PC-9 (cell line): ENCODE measurements at regions not wholly inside any gene's neighbourhood (a gene's known extent, or its start where the extent isn't known, plus 50 kb on each side); places are given as distances from the start of the nearest gene placed in this dataset.

Experiments used
- BruUV-seq: library from RNA; stranded (reverse); fragments of 400-500 nt; replicated peaks from 2 replicates; lab custom pipeline; 2021; lab: Mats Ljungman, UMichigan
- CTCF ChIA-PET: fragments of 300-600 bp; sonication (Branson Sonifier 250); formaldehyde crosslinking; loops from one replicate; lab custom pipeline; 2022; ENCODE audit warnings: antibody characterized with exemption; lab: Charles Lee
- POLR2A ChIA-PET: fragments of 300-600 bp; sonication (Branson Sonifier 250); formaldehyde crosslinking; loops from one replicate; lab custom pipeline; 2022; ENCODE audit warnings: antibody characterized with exemption; ENCODE audit not compliant: unreplicated experiment; lab: Charles Lee
- DNase-seq, 2 experiments: peaks; one replicate each; pipeline versions ENCODE4 v3.0.0 to v3.0.0-alpha.2; 2015 to 2022; ENCODE audit warnings: mixed read lengths in 1 of 2
- H2AFZ ChIP-seq: fragments of 200-600 bp; sonication (generic); 2 replicates; pipeline ENCODE4 v1.8.1; 2017; ENCODE audit warnings: antibody characterized with exemption
- H3F3A ChIP-seq: fragments of 200-600 bp; sonication (generic); 2 replicates; pipeline ENCODE4 v1.8.1; 2017; ENCODE audit warnings: antibody characterized with exemption, mild to moderate bottlenecking, low read depth; ENCODE audit not compliant: insufficient read depth
- H3K27ac ChIP-seq: fragments of 200-600 bp; sonication (generic); 2 replicates; pipeline ENCODE4 v1.6.1; 2016; ENCODE audit warnings: mixed run types
- H3K27me3 ChIP-seq: fragments of 200-600 bp; sonication (generic); 2 replicates; pipeline ENCODE4 v1.6.1; 2016; ENCODE audit warnings: low read depth, mixed run types; ENCODE audit not compliant: insufficient read depth
- H3K36me3 ChIP-seq: fragments of 200-600 bp; sonication (generic); 2 replicates; pipeline ENCODE4 v1.6.1; 2016; ENCODE audit warnings: low read depth, mixed run types
- H3K4me1 ChIP-seq: fragments of 200-600 bp; sonication (generic); replicated peaks from 2 replicates; pipeline ENCODE4 v1.6.1; 2016; ENCODE audit warnings: mixed run types; ENCODE audit not compliant: insufficient read depth
- H3K4me2 ChIP-seq: fragments of 200-600 bp; sonication (generic); 2 replicates; pipeline ENCODE4 v1.6.1; 2017; ENCODE audit warnings: mixed run types
- H3K4me3 ChIP-seq: fragments of 200-600 bp; sonication (generic); 2 replicates; pipeline ENCODE4 v1.6.1; 2016; ENCODE audit warnings: mixed run types
- H3K79me2 ChIP-seq: fragments of 200-600 bp; sonication (generic); 2 replicates; pipeline ENCODE4 v1.6.1; 2017; ENCODE audit warnings: low read depth, mixed run types
- H3K9me2 ChIP-seq: fragments of 200-600 bp; sonication (generic); 2 replicates; pipeline ENCODE4 v1.8.1; 2017; ENCODE audit warnings: mild to moderate bottlenecking; ENCODE audit not compliant: insufficient read depth
- H3K9me3 ChIP-seq: fragments of 200-600 bp; sonication (generic); 2 replicates; pipeline ENCODE4 v1.8.1; 2016; ENCODE audit warnings: low read depth; ENCODE audit not compliant: insufficient read depth
- H4K20me1 ChIP-seq: fragments of 200-600 bp; sonication (generic); 2 replicates; pipeline ENCODE4 v1.8.1; 2017; ENCODE audit not compliant: insufficient read depth
- EZH2 ChIP-seq: fragments of 200-600 bp; sonication (generic); IDR thresholded peaks from 2 replicates; pipeline ENCODE4 v1.8.0; 2017; ENCODE audit warnings: antibody characterized with exemption, low read depth
- intact Hi-C: fragments of 100-400 bp; cut with micrococcal nuclease; formaldehyde crosslinking; loops from one replicate; pipeline ENCODE4 v1.10.0; 2022; ENCODE audit not compliant: unreplicated experiment
- TF ChIP-seq, protein P1 (sequence below): fragments of 200-600 bp; sonication (generic); conservative IDR thresholded peaks from 2 replicates; pipeline ENCODE4 v1.6.1; 2017; ENCODE audit warnings: mixed run types, antibody characterized with exemption, mild to moderate bottlenecking, moderate library complexity

DNA sequence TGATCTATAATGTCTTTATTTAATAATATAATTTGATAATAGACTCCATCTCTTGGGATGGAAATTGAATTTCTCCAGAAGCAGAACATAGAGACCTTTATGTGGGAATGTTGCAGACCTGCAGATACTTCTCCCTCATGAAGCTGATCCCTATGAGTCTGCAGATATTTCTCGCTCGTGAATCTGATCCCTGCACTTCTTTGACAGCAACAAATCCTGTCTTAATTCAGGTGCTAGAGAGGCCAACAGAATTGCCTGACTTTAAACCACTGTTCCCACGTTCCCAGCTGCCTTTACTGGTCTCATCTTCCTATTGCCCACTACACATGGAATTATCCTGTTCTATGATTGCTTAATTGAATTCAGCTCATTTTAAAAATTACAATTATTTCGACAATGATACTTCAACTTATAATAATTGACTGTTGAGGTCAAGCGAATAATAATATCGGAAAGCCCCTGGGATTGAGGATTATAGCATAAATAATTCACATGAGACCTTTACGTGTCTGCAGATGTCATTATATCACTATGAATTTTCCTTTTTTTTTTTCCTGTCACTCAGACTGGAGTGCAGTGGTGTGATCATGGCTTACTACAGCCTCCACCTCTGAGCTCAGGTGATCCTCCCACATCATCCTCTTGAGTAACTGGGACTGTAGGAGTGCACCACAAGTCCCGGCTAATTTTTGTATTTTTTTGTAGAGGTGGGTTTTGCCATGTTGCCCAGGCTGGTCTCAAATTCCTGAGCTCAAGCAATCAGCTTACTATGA, 486.4 kb upstream of the ADARB2 start:
- POLR2A ChIA-PET, result no interaction called here
- CTCF ChIA-PET, result no interaction called here

GRCh38 chr10:2222631-2223030, 485.3 kb upstream of the ADARB2 start:
- CTCF ChIA-PET, result no interaction called here

More for the DNA sequence above, 486.4 kb upstream of the ADARB2 start:
- no peaks in the 10 kb centered on the region for H3F3A ChIP-seq
- H4K20me1 ChIP-seq, result no peaks in the 10 kb centered on the region
- H3K27me3 ChIP-seq, result peaks cover 32% of the 10 kb centered on the region
- no peak overlapping the region for H3K4me2 ChIP-seq
- BruUV-seq, result no TSS peak
- H3K27ac ChIP-seq, result no peak overlapping the region
- intact Hi-C loops, result no loop called here
- H3K4me1 ChIP-seq, result no peaks in the 10 kb centered on the region
- H2AFZ ChIP-seq, result no peak overlapping the region
- no peak for TF ChIP-seq EZH2
- TF ChIP-seq, protein P1, sequence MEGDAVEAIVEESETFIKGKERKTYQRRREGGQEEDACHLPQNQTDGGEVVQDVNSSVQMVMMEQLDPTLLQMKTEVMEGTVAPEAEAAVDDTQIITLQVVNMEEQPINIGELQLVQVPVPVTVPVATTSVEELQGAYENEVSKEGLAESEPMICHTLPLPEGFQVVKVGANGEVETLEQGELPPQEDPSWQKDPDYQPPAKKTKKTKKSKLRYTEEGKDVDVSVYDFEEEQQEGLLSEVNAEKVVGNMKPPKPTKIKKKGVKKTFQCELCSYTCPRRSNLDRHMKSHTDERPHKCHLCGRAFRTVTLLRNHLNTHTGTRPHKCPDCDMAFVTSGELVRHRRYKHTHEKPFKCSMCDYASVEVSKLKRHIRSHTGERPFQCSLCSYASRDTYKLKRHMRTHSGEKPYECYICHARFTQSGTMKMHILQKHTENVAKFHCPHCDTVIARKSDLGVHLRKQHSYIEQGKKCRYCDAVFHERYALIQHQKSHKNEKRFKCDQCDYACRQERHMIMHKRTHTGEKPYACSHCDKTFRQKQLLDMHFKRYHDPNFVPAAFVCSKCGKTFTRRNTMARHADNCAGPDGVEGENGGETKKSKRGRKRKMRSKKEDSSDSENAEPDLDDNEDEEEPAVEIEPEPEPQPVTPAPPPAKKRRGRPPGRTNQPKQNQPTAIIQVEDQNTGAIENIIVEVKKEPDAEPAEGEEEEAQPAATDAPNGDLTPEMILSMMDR, result no peak
- no peaks in the 10 kb centered on the region for H3K9me3 ChIP-seq
- H3K79me2 ChIP-seq, result no peaks in the 10 kb centered on the region
- no peaks in the 10 kb centered on the region for H3K9me2 ChIP-seq
- H3K36me3 ChIP-seq, result no peaks in the 10 kb centered on the region
- DNase-seq, result no peak
- H3K4me3 ChIP-seq, result no peak overlapping the region

GRCh38 chr10:2214805-2215204, 477.5 kb upstream of the ADARB2 start:
- Histone ChIP-seq H3K4me2 (no peak overlapping the region), H3K9me2 (no peaks in the 10 kb centered on the region), H2AFZ (no peak overlapping the region), H3K4me1 (no peaks in the 10 kb centered on the region), H3K36me3 (no peaks in the 10 kb centered on the region), H3K4me3 (no peak overlapping the region), H3K27me3 (no peaks in the 10 kb centered on the region), H3K27ac (no peak overlapping the region), H4K20me1 (no peaks in the 10 kb centered on the region), H3K9me3 (no peaks in the 10 kb centered on the region), H3K79me2 (no peaks in the 10 kb centered on the region), H3F3A (no peaks in the 10 kb centered on the region)
- no TSS peak for BruUV-seq
- no peak for DNase-seq
- TF ChIP-seq, protein P1, result no peak
- no peak for TF ChIP-seq EZH2
- POLR2A ChIA-PET, result interaction anchor here (0.6 kb wide), 1 partner anchor 11 kb away, joined by 3 read pairs; no protein-coding TSS in a partner anchor
- intact Hi-C loops, result no loop called here
- CTCF ChIA-PET, result no interaction called here

More at GRCh38 chr10:2222631-2223030, 485.3 kb upstream of the ADARB2 start:
- no TSS peak for BruUV-seq
- no peak overlapping the region for H3K4me3 ChIP-seq
- H3K79me2 ChIP-seq, result no peaks in the 10 kb centered on the region
- H3F3A ChIP-seq, result no peaks in the 10 kb centered on the region
- POLR2A ChIA-PET, result no interaction called here
- no peaks in the 10 kb centered on the region for H4K20me1 ChIP-seq
- no peaks in the 10 kb centered on the region for H3K9me3 ChIP-seq
- no peak overlapping the region for H3K4me2 ChIP-seq
- no peak for DNase-seq
- no peaks in the 10 kb centered on the region for H3K36me3 ChIP-seq
- H2AFZ ChIP-seq, result no peak overlapping the region
- no peak overlapping the region for H3K27ac ChIP-seq
- peaks cover 32% of the 10 kb centered on the region for H3K27me3 ChIP-seq
- intact Hi-C loops, result no loop called here
- H3K9me2 ChIP-seq, result no peaks in the 10 kb centered on the region
- no peaks in the 10 kb centered on the region for H3K4me1 ChIP-seq
- TF ChIP-seq EZH2, result no peak
- TF ChIP-seq, protein P1, result no peak
